HG03558 (cell line): ENCODE measurements at regions not wholly inside any gene's neighbourhood (a gene's known extent, or its start where the extent isn't known, plus 50 kb on each side); places are given as distances from the start of the nearest gene placed in this dataset.

Experiments
- ATAC-seq: cut with Tn5 transposase; IDR thresholded peaks from one replicate; pipeline ENCODE4 v1.9.1; 2021; ENCODE audit warnings: moderate number of reproducible peaks; ENCODE audit not compliant: unreplicated experiment; ENCODE audit errors: extremely low read depth

DNA sequence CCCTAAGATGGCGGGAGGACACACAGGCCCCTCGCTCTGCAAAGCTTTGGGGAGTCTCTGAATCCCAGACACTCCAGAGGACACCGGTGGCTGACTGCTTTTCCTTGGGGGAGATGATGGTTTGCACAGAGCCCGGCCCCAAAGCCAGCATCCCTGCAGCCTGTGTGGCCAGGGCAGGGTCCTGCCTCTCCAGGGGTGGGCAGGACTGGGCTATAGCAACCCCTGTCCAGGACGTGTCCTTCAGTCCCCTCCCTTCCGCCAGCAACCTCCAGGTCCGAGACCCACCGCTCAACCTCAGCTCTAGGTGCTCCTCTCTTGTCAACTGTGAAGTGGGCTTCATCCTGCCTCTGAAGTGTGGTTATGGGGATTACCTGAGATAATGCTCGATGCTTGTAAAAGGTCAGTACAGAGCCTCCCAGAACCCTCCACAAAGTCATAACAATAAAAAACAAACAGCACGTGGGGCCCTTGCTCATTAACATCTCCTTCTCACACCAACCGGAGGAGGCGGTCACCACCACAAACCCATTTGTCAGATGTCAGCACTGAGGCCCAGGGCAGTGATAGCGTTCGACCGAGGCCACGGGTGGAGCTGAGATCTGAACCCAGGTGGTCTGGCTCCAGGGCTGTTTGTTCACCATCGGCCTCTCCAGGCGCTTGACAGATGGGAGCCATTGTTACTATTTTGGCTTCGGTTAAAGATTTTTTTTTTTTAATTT, 304.8 kb downstream of the IRF8 start:
- no peak for ATAC-seq

DNA sequence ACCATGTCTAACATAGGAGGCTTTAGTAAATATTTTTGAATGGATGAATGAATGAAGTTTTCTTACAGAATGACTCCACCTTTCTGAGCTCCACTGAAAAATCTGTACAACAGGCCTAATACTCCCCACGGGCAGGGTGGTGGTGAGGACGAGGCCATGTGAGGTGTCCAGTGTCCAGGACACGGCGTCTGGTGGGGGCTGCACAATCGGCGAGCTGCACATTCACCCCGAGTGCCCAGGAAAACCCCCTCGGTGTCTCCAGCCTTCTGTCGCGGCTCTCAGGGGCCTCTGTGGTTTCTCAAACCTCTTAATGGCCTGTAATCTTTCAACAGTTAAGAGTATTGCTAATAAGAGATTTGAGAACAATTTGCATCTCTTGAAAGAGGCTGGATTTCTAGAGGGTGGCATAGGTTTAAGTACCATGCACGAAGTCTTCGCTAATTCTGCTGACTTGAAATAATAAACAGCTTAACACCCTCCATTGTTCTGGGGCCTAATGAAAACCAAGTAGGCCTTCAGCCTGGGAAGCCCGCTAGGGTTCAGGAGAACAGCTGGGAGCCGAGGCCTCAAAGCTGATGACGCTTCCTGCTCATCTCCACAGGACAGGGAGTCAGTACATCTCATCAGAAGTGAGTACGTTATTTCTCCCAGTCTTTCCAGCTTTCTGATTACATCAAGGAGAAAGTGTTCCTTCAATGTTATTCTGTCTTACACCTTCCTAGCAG, 304.6 kb upstream of the FOXF1 start:
- no peak for ATAC-seq

DNA sequence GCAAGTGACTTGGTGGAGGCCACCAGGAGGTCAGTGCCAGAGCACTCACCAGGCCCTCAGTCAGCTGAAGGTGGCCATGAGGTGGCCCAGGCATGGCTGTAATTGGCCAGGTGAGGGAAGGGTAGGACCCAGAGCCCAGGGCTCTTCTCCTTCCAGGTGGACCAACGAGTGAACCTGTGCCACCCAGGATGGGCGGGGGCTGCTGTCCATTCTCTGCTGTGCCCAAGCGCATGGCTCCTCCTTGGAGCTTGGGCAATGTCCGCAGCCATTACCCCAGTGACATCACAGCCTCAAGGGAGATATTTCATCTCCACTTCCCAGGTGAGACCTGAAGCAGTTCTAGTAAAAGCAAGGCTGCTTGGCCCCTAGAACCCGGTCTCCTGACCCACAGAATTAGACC, 303.0 kb upstream of the FOXF1 start:
- ATAC-seq: no peak

- no peak for ATAC-seq
Measured at GRCh38 chr16:86209202-86209601, 301.1 kb upstream of the FOXF1 start.

DNA sequence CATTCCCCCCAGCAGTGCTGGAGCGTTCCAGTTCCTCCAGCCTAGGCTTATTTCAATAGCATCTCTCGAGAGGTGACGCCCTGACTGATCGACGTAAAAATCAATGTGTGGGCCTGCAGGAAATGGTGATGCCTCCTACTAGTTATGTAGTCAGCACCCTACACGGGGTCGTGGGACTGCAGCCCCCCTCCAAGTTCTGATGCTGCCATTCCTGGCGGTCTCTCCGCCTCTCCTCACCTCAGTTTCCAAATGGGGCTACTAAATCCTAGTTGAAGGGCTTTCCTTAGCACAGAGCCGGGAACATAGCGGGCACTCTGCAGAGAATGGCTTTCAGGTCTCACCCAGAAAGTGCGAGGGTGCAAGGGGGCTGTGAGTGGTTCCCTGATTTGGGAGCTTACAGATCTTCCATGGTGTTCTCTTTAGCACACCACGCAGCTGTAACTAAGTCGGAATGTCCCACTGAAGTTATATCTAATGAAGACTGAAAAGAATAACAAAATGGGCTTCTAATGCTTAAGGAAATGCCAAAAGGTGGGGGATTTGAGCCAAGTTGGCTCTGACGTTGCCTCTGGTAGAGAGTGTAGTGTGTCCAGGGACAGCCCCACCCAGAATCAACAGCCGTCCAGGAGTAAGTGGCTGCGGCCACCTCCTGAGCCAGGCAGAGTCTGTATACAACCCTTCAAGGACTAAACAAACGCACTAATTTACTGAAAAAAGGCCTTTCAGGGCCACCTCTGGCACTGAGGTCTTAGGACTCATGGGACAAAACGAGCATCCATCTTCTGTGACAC, 299.7 kb upstream of the FOXF1 start:
- no peak for ATAC-seq

- no peak for ATAC-seq
Measured at GRCh38 chr16:86211265-86211664, 299.1 kb upstream of the FOXF1 start.

GRCh38 chr16:86211800-86212199, 298.5 kb upstream of the FOXF1 start:
- ATAC-seq: no peak

DNA sequence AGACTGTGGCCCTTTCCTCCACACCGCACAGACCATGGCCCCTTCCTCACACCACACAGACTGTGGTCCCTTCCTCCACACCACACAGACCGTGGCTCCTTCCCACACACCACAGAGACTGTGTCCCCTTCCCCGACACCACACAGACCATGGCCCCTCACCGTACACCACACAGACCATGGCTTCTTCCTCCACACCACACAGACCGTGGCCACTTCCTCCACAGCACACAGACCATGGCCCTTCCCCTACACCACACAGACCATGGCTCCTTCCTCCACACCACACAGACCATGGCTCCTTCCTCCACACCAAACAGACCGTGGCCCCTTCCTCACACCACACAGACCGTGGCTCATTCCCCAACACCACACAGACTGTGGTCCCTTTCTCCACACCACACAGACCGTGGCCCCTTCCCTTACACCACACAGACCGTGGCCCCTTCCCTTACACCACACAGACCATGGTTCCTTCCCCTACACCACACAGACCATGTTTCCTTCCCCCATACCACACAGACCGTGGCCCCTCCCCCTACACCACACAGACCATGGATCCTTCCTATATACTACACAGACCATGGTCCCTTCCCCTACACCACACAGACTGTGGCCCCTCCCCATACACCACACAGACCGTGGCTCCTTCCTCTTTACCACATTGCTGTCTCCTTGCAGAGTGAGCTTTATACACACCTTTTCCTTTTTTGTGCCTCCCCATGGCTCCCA, 297.5 kb upstream of the FOXF1 start:
- no peak for ATAC-seq

DNA sequence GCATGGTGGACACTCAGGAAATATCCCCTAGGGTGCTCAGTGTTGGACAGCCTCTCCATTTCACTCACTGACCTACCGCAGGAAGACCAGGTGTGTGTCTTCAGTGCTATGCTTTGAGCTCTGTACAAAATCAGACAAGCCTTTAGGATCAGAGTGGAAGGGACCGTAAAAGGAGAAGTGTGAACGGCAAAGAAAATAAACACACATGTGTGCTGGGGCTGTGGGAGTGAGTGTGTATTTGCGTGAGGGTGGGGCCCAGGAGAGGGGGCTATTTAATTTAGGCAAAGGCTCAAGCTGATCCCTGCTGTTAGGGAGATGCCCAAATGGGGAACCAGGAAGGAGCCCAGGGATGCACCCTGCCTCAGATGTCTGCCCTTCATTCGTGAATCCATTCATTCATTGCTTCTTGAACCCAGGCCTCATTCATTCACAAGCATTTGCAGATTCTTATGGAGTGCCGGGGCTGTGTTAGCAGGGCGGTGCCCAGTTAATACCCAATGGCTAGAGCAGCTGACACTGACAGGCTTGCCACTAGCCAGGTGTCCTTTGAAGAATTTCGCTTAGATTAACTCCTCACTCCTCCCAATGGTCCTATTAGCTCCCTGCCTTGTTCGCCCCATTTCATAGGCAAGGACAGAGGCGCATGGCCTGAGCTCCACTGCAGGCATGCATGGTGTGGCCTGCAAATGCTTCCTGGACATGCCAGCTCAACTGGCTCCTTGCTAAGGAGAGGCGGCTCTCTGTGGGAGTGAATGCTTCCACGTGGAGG, 296.7 kb upstream of the FOXF1 start:
- no peak for ATAC-seq

GRCh38 chr16:86214326-86215232, 295.7 kb upstream of the FOXF1 start:
- no peak for ATAC-seq

GRCh38 chr16:86215233-86215978, 294.9 kb upstream of the FOXF1 start:
- ATAC-seq: no peak

DNA sequence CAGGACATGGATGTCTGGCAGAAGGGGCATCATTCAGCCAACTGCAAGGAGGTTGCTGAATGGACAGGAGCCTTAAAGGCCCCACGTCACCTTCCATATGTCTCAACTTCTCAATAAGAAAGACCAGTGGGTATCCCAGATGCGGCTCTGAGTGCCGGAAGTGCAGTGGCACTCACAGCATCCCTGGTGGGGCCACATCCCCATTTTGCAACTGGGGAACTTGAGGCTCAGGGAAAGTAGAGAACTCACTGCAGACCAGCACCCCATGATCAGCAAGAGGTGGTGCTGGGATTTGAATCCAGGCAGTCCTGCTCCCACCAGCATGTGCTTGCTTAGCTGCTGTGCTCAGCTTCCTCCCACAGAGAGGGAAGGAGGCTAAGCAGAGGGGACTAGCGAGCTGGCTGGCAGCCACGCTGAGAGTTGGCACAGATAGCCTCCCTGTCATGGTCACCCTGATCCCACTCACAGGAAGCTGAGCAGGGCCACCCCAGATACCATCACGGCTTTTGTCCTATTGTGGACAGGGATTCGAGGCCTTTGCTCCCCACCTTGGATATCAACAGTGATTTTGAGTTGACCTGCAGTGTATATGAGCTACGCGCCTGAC, 294.2 kb upstream of the FOXF1 start:
- ATAC-seq: no peak

- no peak for ATAC-seq
Measured at GRCh38 chr16:86216591-86216990, 293.7 kb upstream of the FOXF1 start.

GRCh38 chr16:86217001-86217890, 293.1 kb upstream of the FOXF1 start:
- ATAC-seq: no peak

DNA sequence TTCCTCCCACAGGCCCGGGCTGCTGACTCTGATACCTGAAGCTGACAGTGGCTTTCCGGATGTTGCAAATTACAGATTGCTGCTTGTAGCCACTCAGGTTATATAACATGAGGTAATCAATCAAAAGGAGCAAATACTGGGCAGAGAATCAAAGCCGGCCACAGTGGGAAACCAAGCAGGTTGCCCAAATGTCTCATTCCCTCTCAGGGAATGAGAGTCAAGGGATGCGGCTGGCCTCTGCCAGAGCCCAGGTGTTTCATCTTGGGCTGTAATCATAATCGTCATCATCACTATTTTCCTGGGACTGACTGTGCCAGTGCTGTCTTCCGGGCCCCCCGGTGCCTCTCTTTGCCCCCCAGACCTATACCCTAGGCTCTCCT, 292.4 kb upstream of the FOXF1 start:
- ATAC-seq: no peak

- ATAC-seq: no peak
Measured at GRCh38 chr16:86218479-86219170, 291.7 kb upstream of the FOXF1 start.
